Smooth muscle cell (in vitro differentiated cells): ENCODE measurements at regions not wholly inside any gene's neighbourhood (a gene's known extent, or its start where the extent isn't known, plus 50 kb on each side); places are given as distances from the start of the nearest gene placed in this dataset.

Experiments
- DNase-seq: peaks from one replicate; lab custom pipeline; 2025; ENCODE audit not compliant: unreplicated experiment; lab: John Stamatoyannopoulos, UW
- H2AFZ ChIP-seq: fragments of 200-600 bp; sonication (generic); 2 replicates; pipeline ENCODE4 v1.6.0; 2016; ENCODE audit warnings: antibody characterized with exemption, low read depth, mild to moderate bottlenecking
- H3F3A ChIP-seq: fragments of 200-600 bp; sonication (generic); 2 replicates; pipeline ENCODE4 v1.6.0; 2017; ENCODE audit warnings: antibody characterized with exemption, low read depth
- H3K27ac ChIP-seq: fragments of 200-600 bp; sonication (generic); 2 replicates; pipeline ENCODE4 v1.5.1; 2016; ENCODE audit warnings: low read depth, mild to moderate bottlenecking
- H3K27me3 ChIP-seq: fragments of 200-600 bp; sonication (generic); 2 replicates; pipeline ENCODE4 v1.6.1; 2016; ENCODE audit warnings: low read depth, mild to moderate bottlenecking
- H3K36me3 ChIP-seq: fragments of 200-600 bp; sonication (generic); 2 replicates; pipeline ENCODE4 v1.5.1; 2016; ENCODE audit warnings: low read depth
- H3K4me1 ChIP-seq: fragments of 200-600 bp; sonication (generic); 2 replicates; pipeline ENCODE4 v1.5.1; 2016; ENCODE audit warnings: low read depth
- H3K4me2 ChIP-seq: fragments of 200-600 bp; sonication (generic); 2 replicates; pipeline ENCODE4 v1.6.0; 2016; ENCODE audit warnings: mild to moderate bottlenecking
- H3K4me3 ChIP-seq: fragments of 200-600 bp; sonication (generic); 2 replicates; pipeline ENCODE4 v1.5.1; 2016; ENCODE audit warnings: mild to moderate bottlenecking
- H3K79me2 ChIP-seq: fragments of 200-600 bp; sonication (generic); 2 replicates; pipeline ENCODE4 v1.6.0; 2016; ENCODE audit warnings: low read depth, mild to moderate bottlenecking
- H3K9ac ChIP-seq: fragments of 200-600 bp; sonication (generic); 2 replicates; pipeline ENCODE4 v1.6.0; 2016; ENCODE audit warnings: low read depth
- H3K9me3 ChIP-seq: fragments of 200-600 bp; sonication (generic); replicated peaks from 2 replicates; pipeline ENCODE4 v1.5.1; 2016; ENCODE audit warnings: low read depth
- H4K20me1 ChIP-seq: fragments of 200-600 bp; sonication (generic); 2 replicates; pipeline ENCODE4 v1.6.0; 2016; ENCODE audit warnings: low read depth
- WGBS: methylation state at CpG from one replicate; pipeline ENCODE4 v1.1.7; 2016; ENCODE audit warnings: low lambda C conversion rate; 5-methylcytosine and 5-hydroxymethylcytosine counted together
- TF ChIP-seq, protein P1 (sequence below): fragments of 200-600 bp; sonication (generic); IDR thresholded peaks from 2 replicates; pipeline ENCODE4 v1.5.1; 2017; ENCODE audit warnings: borderline replicate concordance, mild to moderate bottlenecking, antibody characterized with exemption; ENCODE audit not compliant: insufficient read depth, poor library complexity, severe bottlenecking

DNA sequence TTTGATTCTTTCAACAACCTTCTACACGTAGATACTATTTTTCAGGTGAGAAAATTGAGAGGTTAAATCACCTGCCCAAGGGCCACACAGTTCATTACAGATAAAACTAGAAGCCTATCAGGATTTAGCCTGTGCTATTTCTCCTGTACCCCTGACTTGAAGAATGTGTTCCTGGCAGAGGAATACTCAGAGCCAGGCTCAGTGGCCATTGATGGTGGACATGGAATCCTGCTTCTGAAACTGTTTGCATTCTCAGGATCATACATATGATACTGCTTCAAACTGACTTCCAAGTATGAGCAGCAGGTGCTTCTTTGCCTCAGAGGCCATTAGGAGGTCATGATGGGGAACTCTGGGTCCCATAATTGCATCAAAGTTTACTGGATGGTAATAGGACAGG, 348.6 kb downstream of the ADRA2A start:
- Histone ChIP-seq H4K20me1 (no peaks in the 10 kb centered on the region), H3K27ac (no peak overlapping the region), H2AFZ (no peak overlapping the region), H3K79me2 (no peaks in the 10 kb centered on the region), H3K9ac (no peak overlapping the region), H3K4me2 (no peak overlapping the region), H3K4me3 (no peak overlapping the region), H3K36me3 (no peaks in the 10 kb centered on the region), H3F3A (no peaks in the 10 kb centered on the region), H3K4me1 (no peaks in the 10 kb centered on the region), H3K9me3 (no peaks in the 10 kb centered on the region), H3K27me3 (no peaks in the 10 kb centered on the region)
- TF ChIP-seq, protein P1, sequence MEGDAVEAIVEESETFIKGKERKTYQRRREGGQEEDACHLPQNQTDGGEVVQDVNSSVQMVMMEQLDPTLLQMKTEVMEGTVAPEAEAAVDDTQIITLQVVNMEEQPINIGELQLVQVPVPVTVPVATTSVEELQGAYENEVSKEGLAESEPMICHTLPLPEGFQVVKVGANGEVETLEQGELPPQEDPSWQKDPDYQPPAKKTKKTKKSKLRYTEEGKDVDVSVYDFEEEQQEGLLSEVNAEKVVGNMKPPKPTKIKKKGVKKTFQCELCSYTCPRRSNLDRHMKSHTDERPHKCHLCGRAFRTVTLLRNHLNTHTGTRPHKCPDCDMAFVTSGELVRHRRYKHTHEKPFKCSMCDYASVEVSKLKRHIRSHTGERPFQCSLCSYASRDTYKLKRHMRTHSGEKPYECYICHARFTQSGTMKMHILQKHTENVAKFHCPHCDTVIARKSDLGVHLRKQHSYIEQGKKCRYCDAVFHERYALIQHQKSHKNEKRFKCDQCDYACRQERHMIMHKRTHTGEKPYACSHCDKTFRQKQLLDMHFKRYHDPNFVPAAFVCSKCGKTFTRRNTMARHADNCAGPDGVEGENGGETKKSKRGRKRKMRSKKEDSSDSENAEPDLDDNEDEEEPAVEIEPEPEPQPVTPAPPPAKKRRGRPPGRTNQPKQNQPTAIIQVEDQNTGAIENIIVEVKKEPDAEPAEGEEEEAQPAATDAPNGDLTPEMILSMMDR: no peak
- no peak for DNase-seq
- WGBS: 82% methylated on average over 1 of the region's 1 CpG

DNA sequence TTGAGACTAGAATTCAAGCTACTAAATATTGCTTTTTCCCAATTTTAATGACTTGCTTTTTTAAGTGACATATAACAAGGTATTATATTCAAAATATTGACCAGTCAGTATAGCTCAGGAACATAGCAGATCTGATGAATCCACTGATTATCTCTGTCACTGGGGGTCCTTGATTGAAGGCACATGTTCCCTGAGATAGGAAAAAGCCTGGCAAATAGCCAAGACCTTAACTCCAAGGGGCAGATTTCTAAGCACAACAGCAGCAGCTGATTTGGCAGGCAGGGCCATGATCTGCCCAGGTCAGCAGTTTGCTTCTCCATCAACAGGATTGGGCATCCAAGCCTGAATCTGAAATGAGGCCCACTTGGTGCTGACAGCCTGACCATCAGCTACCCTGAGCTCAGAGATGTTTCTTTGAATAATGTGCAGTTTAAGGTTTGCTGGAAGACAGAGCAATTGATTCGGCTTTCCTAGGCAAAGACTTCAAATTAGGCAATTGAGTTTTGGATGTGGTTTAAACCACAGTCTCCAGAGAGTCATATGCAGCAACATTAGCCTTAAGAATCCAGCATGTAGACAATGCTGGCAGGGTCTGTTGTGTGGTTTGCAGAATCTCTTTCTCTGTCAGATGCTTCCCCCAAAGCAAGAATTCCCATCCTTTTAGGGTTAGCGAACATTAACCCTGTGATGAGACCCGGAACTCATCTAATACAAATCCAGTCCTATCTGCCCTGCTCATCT, 352.6 kb downstream of the ADRA2A start:
- Histone ChIP-seq H3K4me2 (no peak overlapping the region), H2AFZ (no peak overlapping the region), H3K9me3 (no peaks in the 10 kb centered on the region), H3K27ac (no peak overlapping the region), H3F3A (no peaks in the 10 kb centered on the region), H4K20me1 (no peaks in the 10 kb centered on the region), H3K4me3 (no peak overlapping the region), H3K36me3 (no peaks in the 10 kb centered on the region), H3K4me1 (no peaks in the 10 kb centered on the region), H3K27me3 (no peaks in the 10 kb centered on the region), H3K79me2 (no peaks in the 10 kb centered on the region), H3K9ac (no peak overlapping the region)
- TF ChIP-seq, protein P1: no peak
- 97% methylated on average over 3 of the region's 3 CpGs for WGBS
- DNase-seq: no peak

DNA sequence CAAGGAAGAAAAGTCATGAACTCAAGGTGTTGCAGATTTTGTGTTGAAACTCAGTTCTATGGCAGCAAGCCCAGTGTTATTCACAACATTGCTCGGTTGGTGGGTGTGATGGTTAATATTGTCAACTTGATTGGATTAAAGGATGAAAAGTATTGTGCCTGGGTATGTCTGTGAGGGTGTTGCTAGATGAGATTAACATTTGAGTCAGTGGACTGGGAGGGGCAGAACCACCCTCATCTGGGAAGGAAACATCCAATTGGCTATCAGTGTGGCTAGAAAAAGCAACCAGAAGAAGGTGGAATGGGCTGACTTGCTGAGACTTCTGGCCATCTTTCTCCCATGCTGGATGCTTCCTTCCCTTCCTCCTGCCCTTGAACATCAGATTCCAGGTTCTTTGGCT, 353.2 kb downstream of the ADRA2A start:
- H3K36me3 ChIP-seq: no peaks in the 10 kb centered on the region
- no peaks in the 10 kb centered on the region for H4K20me1 ChIP-seq
- no peak overlapping the region for H3K27ac ChIP-seq
- H3K79me2 ChIP-seq: no peaks in the 10 kb centered on the region
- H3K9me3 ChIP-seq: no peaks in the 10 kb centered on the region
- no peak overlapping the region for H2AFZ ChIP-seq
- no peaks in the 10 kb centered on the region for H3F3A ChIP-seq
- no peak for DNase-seq
- 100% methylated on average over 1 of the region's 1 CpG for WGBS
- no peaks in the 10 kb centered on the region for H3K4me1 ChIP-seq
- no peak overlapping the region for H3K4me3 ChIP-seq
- TF ChIP-seq, protein P1: no peak
- no peak overlapping the region for H3K9ac ChIP-seq
- no peak overlapping the region for H3K4me2 ChIP-seq
- no peaks in the 10 kb centered on the region for H3K27me3 ChIP-seq

DNA sequence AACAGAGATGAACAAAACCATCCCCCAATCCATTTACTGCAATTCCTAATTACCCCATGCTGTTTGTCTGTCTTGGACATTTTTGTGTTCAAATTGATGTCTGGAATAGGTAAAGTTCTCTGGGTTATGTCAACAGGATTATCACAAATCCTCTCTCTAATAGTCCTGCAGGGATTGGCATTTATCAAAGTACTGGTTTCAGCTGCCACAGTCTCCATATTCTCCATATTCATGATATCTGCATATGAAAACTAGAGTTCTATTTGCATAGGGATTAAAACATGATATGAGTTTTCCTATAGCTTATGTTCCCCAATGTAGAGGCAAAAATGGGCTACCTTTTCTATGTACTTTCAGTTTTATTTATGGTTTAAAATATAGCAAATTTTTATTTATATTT, 355.8 kb downstream of the ADRA2A start:
- no peak overlapping the region for H3K4me2 ChIP-seq
- H3K36me3 ChIP-seq: no peaks in the 10 kb centered on the region
- H3F3A ChIP-seq: no peaks in the 10 kb centered on the region
- H3K79me2 ChIP-seq: no peaks in the 10 kb centered on the region
- H3K27ac ChIP-seq: no peak overlapping the region
- no peaks in the 10 kb centered on the region for H3K9me3 ChIP-seq
- no peak overlapping the region for H3K4me3 ChIP-seq
- no peak overlapping the region for H3K9ac ChIP-seq
- H3K4me1 ChIP-seq: no peaks in the 10 kb centered on the region
- H2AFZ ChIP-seq: no peak overlapping the region
- TF ChIP-seq, protein P1: no peak
- no peak for DNase-seq
- H3K27me3 ChIP-seq: no peaks in the 10 kb centered on the region
- H4K20me1 ChIP-seq: no peaks in the 10 kb centered on the region
